Mesenchymal stem cell (in vitro differentiated cells and primary cell): ENCODE measurements at regions not wholly inside any gene's neighbourhood (a gene's known extent, or its start where the extent isn't known, plus 50 kb on each side); places are given as distances from the start of the nearest gene placed in this dataset.
"Not testable (repeated sequence)": the region's sequence is repeated elsewhere in the genome, so short reads cannot be mapped to it uniquely, and the experiment has no call there.

Experiments
- DNase-seq: peaks from one replicate; pipeline ENCODE4 v3.0.0-alpha.2; 2013
- H2AFZ ChIP-seq: one replicate; pipeline ENCODE4 v1.6.1; 2013; ENCODE audit warnings: low read depth, mild to moderate bottlenecking, control low read depth, inconsistent platforms, low read length, moderate library complexity
- H2AK5ac ChIP-seq: 2 replicates; pipeline ENCODE4 v1.6.1; 2013; ENCODE audit warnings: low read length, moderate library complexity, mild to moderate bottlenecking, inconsistent platforms; ENCODE audit not compliant: severe bottlenecking
- H2BK120ac ChIP-seq: one replicate; pipeline ENCODE4 v1.6.1; 2013; ENCODE audit warnings: low read depth, mild to moderate bottlenecking, inconsistent platforms, low read length, moderate library complexity
- H2BK12ac ChIP-seq, 2 experiments: one replicate each; pipeline ENCODE4 v1.6.1; 2013; ENCODE audit warnings: inconsistent platforms in 2 of 2, low read length in 2 of 2, mild to moderate bottlenecking in 2 of 2, moderate library complexity in 2 of 2, control low read depth in 1 of 2
- H2BK15ac ChIP-seq: one replicate; pipeline ENCODE4 v1.6.1; 2013; ENCODE audit warnings: mild to moderate bottlenecking, low read depth, inconsistent platforms; ENCODE audit not compliant: poor library complexity, severe bottlenecking
- H2BK5ac ChIP-seq: 2 replicates; pipeline ENCODE4 v1.6.1; 2013; ENCODE audit warnings: low read depth, mild to moderate bottlenecking, low read length, control low read depth, inconsistent platforms; ENCODE audit not compliant: poor library complexity, severe bottlenecking
- H3K14ac ChIP-seq, 2 experiments: one replicate each; pipeline ENCODE4 v1.6.1; 2013; ENCODE audit warnings: inconsistent platforms in 2 of 2, low read length in 2 of 2, control low read depth in 1 of 2, mild to moderate bottlenecking in 1 of 2, moderate library complexity in 1 of 2
- H3K18ac ChIP-seq, 2 experiments: one replicate each; pipeline ENCODE4 v1.6.1; 2013; ENCODE audit warnings: inconsistent platforms in 2 of 2, low read length in 2 of 2, control low read depth in 1 of 2, low read depth in 1 of 2, mild to moderate bottlenecking in 1 of 2
- H3K23ac ChIP-seq, 2 experiments: one replicate each; pipeline ENCODE4 v1.6.1; 2013; ENCODE audit warnings: inconsistent platforms in 2 of 2, low read length in 2 of 2, mild to moderate bottlenecking in 2 of 2, moderate library complexity in 2 of 2, control low read depth in 1 of 2
- H3K27ac ChIP-seq: 2 replicates; pipeline ENCODE4 v1.5.1; 2013; ENCODE audit warnings: mild to moderate bottlenecking, moderate library complexity, low read length, control low read depth, inconsistent platforms; ENCODE audit not compliant: poor library complexity, severe bottlenecking
- H3K27me3 ChIP-seq, 2 experiments: 2 replicates each; pipeline versions ENCODE4 v1.6.1 to v1.7.0; 2013; ENCODE audit warnings: low read length in 2 of 2, mild to moderate bottlenecking in 2 of 2, moderate library complexity in 2 of 2, control low read depth in 1 of 2, inconsistent platforms in 1 of 2; ENCODE audit not compliant: control insufficient read depth in 1 of 2, insufficient read depth in 1 of 2
- H3K36me3 ChIP-seq, 2 experiments: 2 replicates each; pipeline versions ENCODE4 v1.6.1 to v1.7.0; 2013; ENCODE audit warnings: low read length in 2 of 2, control low read depth in 1 of 2, inconsistent platforms in 1 of 2, low read depth in 1 of 2, mild to moderate bottlenecking in 1 of 2; ENCODE audit not compliant: insufficient read depth in 2 of 2, control insufficient read depth in 1 of 2
- H3K4ac ChIP-seq, 2 experiments: one replicate each; pipeline ENCODE4 v1.6.1; 2013; ENCODE audit warnings: inconsistent platforms in 2 of 2, low read length in 2 of 2, mild to moderate bottlenecking in 2 of 2, moderate library complexity in 2 of 2, control low read depth in 1 of 2, low read depth in 1 of 2
- H3K4me1 ChIP-seq: 2 replicates; pipeline ENCODE4 v1.6.1; 2013; ENCODE audit warnings: low read depth, low read length, control low read depth; ENCODE audit not compliant: control insufficient read depth, insufficient read depth
- H3K4me2 ChIP-seq: 2 replicates; pipeline ENCODE4 v1.6.1; 2013; ENCODE audit warnings: low read length, mild to moderate bottlenecking, inconsistent platforms; ENCODE audit not compliant: poor library complexity, severe bottlenecking
- H3K4me3 ChIP-seq, 2 experiments: 2 replicates each; pipeline versions ENCODE4 v1.5.1 to v1.7.0; 2013; ENCODE audit warnings: low read length in 2 of 2, mild to moderate bottlenecking in 2 of 2, control low read depth in 1 of 2, low read depth in 1 of 2; ENCODE audit not compliant: insufficient read depth in 1 of 2
- H3K79me1 ChIP-seq: replicated peaks from 2 replicates; pipeline ENCODE4 v1.6.1; 2013; ENCODE audit warnings: mild to moderate bottlenecking, control low read depth, low read length, inconsistent platforms; ENCODE audit not compliant: poor library complexity, severe bottlenecking
- H3K9ac ChIP-seq: 2 replicates; pipeline ENCODE4 v1.7.0; 2013; ENCODE audit warnings: mild to moderate bottlenecking, low read length, moderate library complexity
- H3K9me3 ChIP-seq: 2 replicates; pipeline ENCODE4 v1.7.0; 2013; ENCODE audit warnings: mild to moderate bottlenecking, low read length; ENCODE audit not compliant: control insufficient read depth
- H4K8ac ChIP-seq: one replicate; pipeline ENCODE4 v1.6.1; 2013; ENCODE audit warnings: inconsistent platforms, mild to moderate bottlenecking, low read length, moderate library complexity
- H4K91ac ChIP-seq: one replicate; pipeline ENCODE4 v1.6.1; 2013; ENCODE audit warnings: mild to moderate bottlenecking, low read length, inconsistent platforms
- WGBS: methylation state at CpG from one replicate; pipeline ENCODE4 v1.1.7; 2013; ENCODE audit warnings: mixed read lengths; 5-methylcytosine and 5-hydroxymethylcytosine counted together

GRCh38 chr2:150323071-150323470 is 164.4 kb downstream of the RND3 start:
- not testable (repeated sequence) for H3K4me3 ChIP-seq, H3K18ac ChIP-seq, H3K79me1 ChIP-seq, H2AFZ ChIP-seq, H3K36me3 ChIP-seq, H4K91ac ChIP-seq, H2AK5ac ChIP-seq, H2BK5ac ChIP-seq, H4K8ac ChIP-seq, H3K27me3 ChIP-seq, H3K23ac ChIP-seq, H3K4me2 ChIP-seq, H3K9ac ChIP-seq, H3K27ac ChIP-seq, H3K9me3 ChIP-seq, H2BK15ac ChIP-seq, H3K14ac ChIP-seq, DNase-seq, H3K4me1 ChIP-seq, H3K4ac ChIP-seq, H2BK12ac ChIP-seq, H2BK120ac ChIP-seq

GRCh38 chr2:150320608-150321007 is 166.9 kb downstream of the RND3 start:
- peaks cover 8% of the 10 kb centered on the region for H3K9me3 ChIP-seq
- H3K4ac ChIP-seq = no peak overlapping the region
- no peak overlapping the region for H3K23ac ChIP-seq
- no peak overlapping the region for H3K4me3 ChIP-seq
- no peaks in the 10 kb centered on the region for H3K36me3 ChIP-seq
- no peaks in the 10 kb centered on the region for H3K79me1 ChIP-seq
- H2BK15ac ChIP-seq = no peak overlapping the region
- no peak overlapping the region for H3K9ac ChIP-seq
- H4K8ac ChIP-seq = no peak overlapping the region
- H2AK5ac ChIP-seq = no peak overlapping the region
- no peak overlapping the region for H3K14ac ChIP-seq
- no peak overlapping the region for H2BK120ac ChIP-seq
- no peaks in the 10 kb centered on the region for H3K4me1 ChIP-seq
- no peak overlapping the region for H3K27ac ChIP-seq
- no peak for DNase-seq
- 95% methylated on average over 1 of the region's 1 CpG for WGBS
- H3K27me3 ChIP-seq = no peaks in the 10 kb centered on the region
- H3K4me2 ChIP-seq = no peak overlapping the region
- no peak overlapping the region for H2BK5ac ChIP-seq
- no peak overlapping the region for H3K18ac ChIP-seq
- no peak overlapping the region for H4K91ac ChIP-seq
- no peak overlapping the region for H2BK12ac ChIP-seq
- H2AFZ ChIP-seq = no peak overlapping the region

- no peaks in the 10 kb centered on the region for H3K36me3 ChIP-seq
- no peak overlapping the region for H2AFZ ChIP-seq
- no peak overlapping the region for H3K23ac ChIP-seq
- H3K9me3 ChIP-seq = peaks cover 9% of the 10 kb centered on the region
- 98% methylated on average over 3 of the region's 4 CpGs for WGBS
- no peaks in the 10 kb centered on the region for H3K4me1 ChIP-seq
- H3K4me2 ChIP-seq = no peak overlapping the region
- H4K91ac ChIP-seq = no peak overlapping the region
- H2BK12ac ChIP-seq = no peak overlapping the region
- no peak for DNase-seq
- H3K14ac ChIP-seq = no peak overlapping the region
- H3K9ac ChIP-seq = no peak overlapping the region
- H2BK5ac ChIP-seq = no peak overlapping the region
- no peak overlapping the region for H3K27ac ChIP-seq
- H3K4ac ChIP-seq = no peak overlapping the region
- H3K79me1 ChIP-seq = no peaks in the 10 kb centered on the region
- H2BK15ac ChIP-seq = no peak overlapping the region
- H2AK5ac ChIP-seq = no peak overlapping the region
- no peak overlapping the region for H3K18ac ChIP-seq
- no peak overlapping the region for H4K8ac ChIP-seq
- no peaks in the 10 kb centered on the region for H3K27me3 ChIP-seq
- no peak overlapping the region for H3K4me3 ChIP-seq
- H2BK120ac ChIP-seq = no peak overlapping the region
Observed at GRCh38 chr2:150319658-150320555, 167.6 kb downstream of the RND3 start.

GRCh38 chr2:150319085-150319484 is 168.4 kb downstream of the RND3 start:
- Histone ChIP-seq H4K91ac (no peak overlapping the region), H3K14ac (no peak overlapping the region), H3K27ac (no peak overlapping the region), H3K36me3 (no peaks in the 10 kb centered on the region), H2BK15ac (no peak overlapping the region), H3K4me1 (no peaks in the 10 kb centered on the region), H3K4me2 (no peak overlapping the region), H2AFZ (no peak overlapping the region), H3K9me3 (peaks cover 11% of the 10 kb centered on the region), H4K8ac (no peak overlapping the region), H3K18ac (no peak overlapping the region), H2AK5ac (no peak overlapping the region), H3K23ac (no peak overlapping the region), H3K9ac (no peak overlapping the region), H3K27me3 (no peaks in the 10 kb centered on the region), H2BK5ac (no peak overlapping the region), H3K79me1 (no peaks in the 10 kb centered on the region), H3K4ac (no peak overlapping the region), H3K4me3 (no peak overlapping the region), H2BK120ac (no peak overlapping the region), H2BK12ac (no peak overlapping the region)
- no peak for DNase-seq
- WGBS = 100% methylated on average over 2 of the region's 4 CpGs
